ENCODE measurements at regions not wholly inside any gene's neighbourhood (a gene's known extent, or its start where the extent isn't known, plus 50 kb on each side); places are given as distances from the start of the nearest gene placed in this dataset.

GRCh38 chr9:23314247-23314646 is 511.8 kb downstream of the ELAVL2 start:
- no peak for DNase-seq (ENCODE audit: low spot score)

GRCh38 chr9:23319092-23319491 is 506.9 kb downstream of the ELAVL2 start:
- no peak for DNase-seq (ENCODE audit: low spot score)

DNA sequence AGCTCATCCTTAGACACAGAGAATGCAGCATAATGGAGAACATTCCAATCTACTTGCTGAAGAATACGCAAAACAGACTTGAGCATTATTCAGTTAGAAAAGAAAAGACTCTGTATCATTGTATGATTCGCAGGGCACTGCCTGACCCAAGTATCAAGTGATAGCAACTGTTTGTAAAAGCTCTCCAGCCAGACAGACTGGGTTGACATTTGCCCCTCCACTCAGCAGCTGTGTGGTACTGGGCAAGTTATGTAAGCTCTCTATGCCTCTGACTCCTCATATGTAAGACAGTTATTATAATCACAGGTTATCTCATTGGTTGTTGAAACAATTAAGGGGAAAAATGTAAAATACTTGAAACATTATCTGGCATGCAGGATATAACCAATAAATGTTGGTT is 505.0 kb downstream of the ELAVL2 start:
- no peak for DNase-seq (ENCODE audit: low spot score)

GRCh38 chr9:23322392-23322791 is 503.6 kb downstream of the ELAVL2 start:
- DNase-seq (ENCODE audit: low spot score), result peak; percentile 19

DNA sequence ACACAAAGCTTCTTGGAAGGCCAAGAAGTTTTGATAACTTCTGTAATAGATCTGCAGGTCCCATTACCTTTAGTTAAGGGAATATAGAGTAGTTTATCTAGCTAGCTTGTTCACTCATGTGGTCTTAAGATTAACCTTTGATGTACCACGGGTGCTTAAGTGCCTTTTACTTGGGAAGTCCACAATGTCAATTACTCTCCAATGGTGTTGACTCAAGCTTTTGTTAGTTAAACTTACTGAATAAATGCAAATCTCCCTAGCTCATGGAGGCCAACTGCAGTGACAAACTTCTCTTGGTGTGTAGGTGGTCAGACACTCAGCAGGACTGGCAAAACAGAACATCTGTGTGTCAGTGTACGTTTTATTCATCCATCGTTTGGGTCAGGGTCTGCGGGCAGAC is 501.5 kb downstream of the ELAVL2 start:
- DNase-seq (ENCODE audit: low spot score), result no peak

DNA sequence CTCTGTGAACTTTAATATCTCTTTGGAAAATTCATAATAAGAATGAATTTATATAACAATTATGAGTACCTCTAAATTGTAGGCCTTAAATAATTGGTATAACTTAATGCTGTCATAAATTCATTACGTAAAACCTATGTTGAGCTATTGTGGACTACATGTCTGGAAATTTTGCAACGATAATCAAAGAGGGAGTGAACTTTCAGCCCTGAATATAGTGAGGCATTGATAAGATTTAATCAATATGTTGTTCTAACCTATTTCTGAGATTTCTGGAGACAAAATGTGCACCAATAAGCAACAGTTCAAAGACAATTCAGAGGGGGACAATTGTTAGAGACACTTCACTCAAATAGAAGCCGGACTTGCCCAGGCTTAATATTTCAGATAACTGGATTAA is 499.4 kb downstream of the ELAVL2 start:
- DNase-seq (ENCODE audit: low spot score), result no peak

DNA sequence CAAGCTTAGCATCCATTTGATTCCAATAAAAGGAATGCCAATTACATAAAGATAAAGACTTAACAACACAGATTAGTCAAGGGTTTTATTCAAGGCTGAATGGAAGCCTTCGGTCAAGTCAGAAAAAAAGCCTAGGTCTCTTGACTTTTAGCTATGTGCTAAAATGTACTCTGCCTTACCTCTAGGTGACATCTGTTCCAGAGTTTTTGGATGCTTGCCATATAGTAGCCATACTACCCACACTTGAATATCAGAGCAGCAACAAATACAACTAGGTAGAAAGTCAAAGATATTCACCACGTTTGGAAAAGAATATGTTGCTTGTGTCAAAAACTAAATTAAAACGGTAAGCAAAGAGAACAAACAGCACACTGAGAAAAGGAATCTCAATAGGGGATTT is 484.7 kb downstream of the ELAVL2 start:
- DNase-seq (ENCODE audit: low spot score), result no peak

- DNase-seq (ENCODE audit: low spot score), result no peak
Measured at GRCh38 chr9:23342291-23342690, 483.7 kb downstream of the ELAVL2 start.

DNA sequence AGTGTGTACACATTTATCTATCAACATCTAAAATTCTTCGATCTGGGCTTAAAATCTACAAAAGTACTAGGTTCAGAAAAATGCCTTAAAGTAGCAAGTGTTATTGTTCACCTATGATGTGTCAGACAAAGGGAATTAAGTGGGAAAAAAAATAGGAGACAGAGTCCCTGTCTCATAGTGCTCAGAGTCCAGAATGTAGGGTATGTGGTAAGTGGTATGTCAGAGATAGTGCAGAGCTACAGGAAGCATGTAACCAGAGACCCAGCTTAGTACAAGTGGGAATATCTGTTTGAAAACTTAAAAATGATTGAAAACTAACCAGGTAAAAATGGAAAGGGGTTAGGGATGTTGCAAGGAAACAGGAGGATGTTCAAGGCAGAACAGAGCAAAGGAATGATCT is 482.8 kb downstream of the ELAVL2 start:
- no peak for DNase-seq (ENCODE audit: low spot score)

- no peak for DNase-seq (ENCODE audit: low spot score)
Measured at GRCh38 chr9:23361096-23361495, 464.9 kb downstream of the ELAVL2 start.

DNA sequence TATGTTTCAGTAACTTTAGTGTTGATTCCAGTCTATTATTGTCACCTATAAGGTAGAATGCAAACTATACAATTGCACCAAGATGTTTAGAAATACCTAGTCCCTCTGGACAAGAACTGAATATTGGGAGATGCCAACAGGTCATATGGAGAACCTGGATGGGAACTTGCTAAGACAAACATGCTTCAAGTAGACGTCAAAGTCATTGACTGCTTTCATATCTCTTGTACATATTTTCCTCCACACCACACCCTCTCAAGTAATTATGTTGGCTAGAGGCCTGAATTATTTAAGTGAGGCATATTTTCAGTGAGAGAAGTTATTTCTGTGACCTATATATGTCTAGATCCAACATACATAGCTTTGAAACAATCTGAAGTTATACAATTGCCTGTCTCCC is 453.3 kb downstream of the ELAVL2 start:
- DNase-seq (ENCODE audit: low spot score), result no peak

DNA sequence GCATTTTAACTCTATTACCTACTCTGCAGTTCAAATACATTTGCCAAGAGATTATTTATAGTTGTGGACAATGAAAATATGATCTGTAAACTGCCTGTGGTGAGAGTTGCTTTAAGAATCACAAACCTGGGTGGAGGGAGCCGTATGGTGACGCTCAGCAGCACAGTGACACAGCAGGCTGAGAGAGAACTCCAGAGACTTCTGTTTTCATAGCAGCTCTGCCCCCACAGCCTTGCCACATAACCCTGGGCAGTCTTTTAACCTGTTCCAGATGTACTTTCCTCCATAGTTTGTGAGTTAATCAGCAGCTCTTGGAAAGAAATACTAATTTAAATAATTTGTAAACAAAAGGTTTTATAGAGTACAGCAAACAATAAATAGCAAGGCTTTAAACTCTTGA is 450.5 kb downstream of the ELAVL2 start:
- no peak for DNase-seq (ENCODE audit: low spot score)

- DNase-seq (ENCODE audit: low spot score), result no peak
Measured at GRCh38 chr9:23379842-23380241, 446.2 kb downstream of the ELAVL2 start.

DNA sequence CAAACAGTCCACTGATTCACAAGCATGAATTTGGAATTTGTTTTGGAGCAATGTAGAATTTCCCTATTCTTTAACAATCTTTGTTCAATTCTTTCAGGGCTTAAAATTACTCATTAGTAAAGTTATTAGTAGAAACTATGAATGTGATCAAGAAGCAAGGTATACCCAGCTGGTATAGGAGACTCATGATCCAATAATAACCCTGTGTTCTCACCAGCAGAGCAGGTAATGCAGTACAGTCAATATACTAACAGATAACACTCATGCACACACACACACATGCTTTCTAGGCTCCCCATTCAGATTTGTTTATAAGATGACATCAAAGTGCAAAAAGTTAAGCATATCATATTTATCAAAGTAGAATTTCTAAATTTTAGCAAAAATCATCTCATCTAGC is 445.2 kb downstream of the ELAVL2 start:
- DNase-seq (ENCODE audit: low spot score), result no peak

DNA sequence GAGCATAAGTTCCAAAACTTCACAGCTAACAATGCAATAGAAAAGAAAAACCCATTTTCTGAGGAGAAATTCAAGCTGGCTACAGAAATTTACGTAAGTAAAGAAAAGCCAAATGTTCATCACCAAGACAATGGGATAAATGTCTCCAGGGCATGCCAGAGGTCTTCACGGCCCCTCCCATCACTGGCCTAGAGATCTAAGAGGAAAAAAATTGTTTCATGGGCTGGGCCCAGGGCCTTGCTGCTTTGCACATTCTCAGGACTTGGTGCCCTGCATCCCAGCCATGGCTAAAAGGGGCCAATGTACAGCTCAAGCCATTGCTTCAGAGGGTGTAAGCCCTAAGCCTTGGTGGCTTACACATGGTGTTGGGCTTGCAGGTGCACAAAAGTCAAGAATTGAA is 443.6 kb downstream of the ELAVL2 start:
- no peak for DNase-seq (ENCODE audit: low spot score)

- no peak for DNase-seq (ENCODE audit: low spot score)
Measured at GRCh38 chr9:23394189-23394588, 431.9 kb downstream of the ELAVL2 start.

- DNase-seq (ENCODE audit: low spot score), result no peak
Measured at GRCh38 chr9:23408874-23409273, 417.2 kb downstream of the ELAVL2 start.

- no peak for DNase-seq (ENCODE audit: low spot score)
Measured at GRCh38 chr9:23412046-23412445, 414.0 kb downstream of the ELAVL2 start.

GRCh38 chr9:23412458-23412857 is 413.6 kb downstream of the ELAVL2 start:
- DNase-seq (ENCODE audit: low spot score), result no peak

GRCh38 chr9:23413541-23413940 is 412.5 kb downstream of the ELAVL2 start:
- DNase-seq (ENCODE audit: low spot score), result no peak

DNA sequence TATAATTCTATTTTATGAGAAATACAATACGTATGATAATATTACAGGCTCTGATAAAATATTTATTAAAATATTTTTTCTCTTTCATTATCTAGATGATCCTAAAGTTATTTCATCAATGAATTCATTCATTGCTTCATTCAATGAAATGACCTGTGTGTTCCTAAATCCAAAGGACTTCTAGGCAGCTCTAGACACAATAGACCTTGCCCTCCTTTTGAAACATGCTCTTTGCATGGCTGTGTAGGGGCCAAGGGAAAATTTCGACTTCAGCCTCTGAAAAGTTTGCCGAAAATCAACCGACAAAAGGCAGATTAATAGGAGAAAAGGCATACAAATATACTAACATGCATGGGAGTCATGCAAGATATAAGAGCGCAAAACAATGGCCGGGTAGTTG is 402.0 kb downstream of the ELAVL2 start:
- DNase-seq (ENCODE audit: low spot score), result no peak

GRCh38 chr9:23426144-23426543 is 399.9 kb downstream of the ELAVL2 start:
- DNase-seq (ENCODE audit: low spot score), result no peak

DNA sequence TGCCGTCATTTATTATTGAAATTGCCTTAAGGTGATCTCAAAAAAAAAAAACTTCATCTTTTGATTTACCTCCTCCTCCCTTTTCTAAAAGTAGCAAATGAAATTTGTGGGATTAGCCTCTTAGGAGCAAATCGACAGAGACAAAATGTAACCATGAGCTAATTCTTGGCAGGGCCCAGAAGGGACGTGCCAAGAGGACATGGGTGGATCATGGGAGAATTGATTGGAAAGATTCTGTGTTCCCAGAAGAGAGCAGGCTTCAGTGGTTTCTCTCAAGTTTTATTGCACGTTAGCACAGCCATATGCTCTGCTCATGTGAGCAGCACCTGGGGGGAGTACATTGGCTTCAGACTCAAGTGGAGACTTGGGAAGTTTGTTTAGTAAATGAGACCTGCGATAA is 394.6 kb downstream of the ELAVL2 start:
- DNase-seq (ENCODE audit: low spot score), result no peak

DNA sequence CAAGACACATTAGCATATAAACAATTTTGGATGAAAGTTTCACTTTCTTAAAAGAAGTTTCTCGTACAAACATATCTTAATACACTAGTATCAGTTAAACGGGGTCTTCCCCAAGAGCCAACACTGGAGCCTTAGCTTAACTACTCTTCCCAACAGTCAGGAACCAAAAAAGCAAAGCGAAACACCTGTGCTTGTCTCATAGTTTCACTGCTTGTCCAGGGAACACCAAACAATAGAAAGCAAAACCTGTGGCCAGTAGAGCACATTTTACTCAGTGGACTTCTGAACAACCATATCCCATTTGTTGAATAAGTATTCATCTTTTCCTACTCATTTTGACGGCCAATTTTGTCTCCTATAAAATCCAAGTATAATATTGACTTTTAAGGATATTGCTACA is 391.4 kb downstream of the ELAVL2 start:
- no peak for DNase-seq (ENCODE audit: low spot score)

- no peak for DNase-seq (ENCODE audit: low spot score)
Measured at GRCh38 chr9:23438299-23438907, 387.6 kb downstream of the ELAVL2 start.

Measured in RKO (cell line).